Memory B cell (primary cell): ENCODE measurements at regions not wholly inside any gene's neighbourhood (a gene's known extent, or its start where the extent isn't known, plus 50 kb on each side); places are given as distances from the start of the nearest gene placed in this dataset.
"Not testable (repeated sequence)": the region's sequence is repeated elsewhere in the genome, so short reads cannot be mapped to it uniquely, and the experiment has no call there.

Source experiments
- ATAC-seq: fragments of 150-1000 bp; cut with Tn5 transposase; 2 replicates; pipeline ENCODE4 v1.10.0; 2021; ENCODE audit warnings: low read depth, mild to moderate bottlenecking, moderate library complexity
- DNase-seq, 2 donors: peaks; one replicate each; pipeline ENCODE4 v3.0.0; 2022; ENCODE audit warnings: low spot score in 2 of 2
- H3K27ac Mint-ChIP-seq: one replicate; pipeline ENCODE4 v1.8.0; 2022; ENCODE audit warnings: mild to moderate bottlenecking, moderate library complexity, mixed read lengths
- H3K27me3 Mint-ChIP-seq: one replicate; pipeline ENCODE4 v1.8.0; 2022; ENCODE audit warnings: mixed read lengths
- H3K36me3 Mint-ChIP-seq: one replicate; pipeline ENCODE4 v1.8.0; 2022; ENCODE audit warnings: mild to moderate bottlenecking, mixed read lengths
- H3K4me1 Mint-ChIP-seq: one replicate; pipeline ENCODE4 v1.8.0; 2022; ENCODE audit warnings: mixed read lengths
- H3K4me3 Mint-ChIP-seq: one replicate; pipeline ENCODE4 v1.8.0; 2022; ENCODE audit warnings: mild to moderate bottlenecking, moderate library complexity, mixed read lengths
- H3K9me3 Mint-ChIP-seq: one replicate; pipeline ENCODE4 v1.8.0; 2022; ENCODE audit warnings: mixed read lengths

DNA sequence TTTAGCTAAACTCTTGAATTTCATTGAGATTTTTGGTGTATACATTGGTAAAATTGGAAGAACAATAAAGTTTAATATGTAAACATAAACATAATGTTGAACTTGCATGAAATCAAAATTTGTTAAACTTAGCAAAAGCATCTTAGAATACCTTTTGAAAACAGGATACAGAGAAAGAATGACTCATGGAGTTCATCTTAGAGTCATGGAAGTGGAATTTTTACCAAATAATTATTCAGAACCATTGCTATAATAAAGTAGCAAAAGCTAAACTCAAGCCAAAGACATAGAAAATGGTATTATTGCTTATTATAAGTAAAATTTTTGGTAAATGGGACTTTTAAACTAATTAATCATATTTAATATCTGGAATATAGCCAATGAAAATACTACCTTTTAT is 841.6 kb upstream of the SLC39A10 start:
- no peak for ATAC-seq
- no peak for DNase-seq
- H3K36me3 Mint-ChIP-seq, result no peaks in the 10 kb centered on the region
- H3K4me1 Mint-ChIP-seq, result no peaks in the 10 kb centered on the region
- H3K9me3 Mint-ChIP-seq, result no peaks in the 10 kb centered on the region
- H3K27me3 Mint-ChIP-seq, result no peaks in the 10 kb centered on the region
- no peak overlapping the region for H3K27ac Mint-ChIP-seq
- H3K4me3 Mint-ChIP-seq, result no peak overlapping the region

GRCh38 chr2:194802589-194802988 is 854.4 kb upstream of the SLC39A10 start:
- DNase-seq (no peak), ATAC-seq (no peak)
- Mint-ChIP-seq H3K36me3 (no peaks in the 10 kb centered on the region), H3K27me3 (no peaks in the 10 kb centered on the region), H3K27ac (no peak overlapping the region), H3K4me1 (no peaks in the 10 kb centered on the region), H3K9me3 (peaks cover 10% of the 10 kb centered on the region), H3K4me3 (no peak overlapping the region)

- H3K9me3 Mint-ChIP-seq, H3K27ac Mint-ChIP-seq, DNase-seq, H3K4me1 Mint-ChIP-seq, H3K4me3 Mint-ChIP-seq, ATAC-seq, H3K27me3 Mint-ChIP-seq, H3K36me3 Mint-ChIP-seq: not testable (repeated sequence)
Observed at GRCh38 chr2:194787071-194787470, 870.0 kb upstream of the SLC39A10 start.

DNA sequence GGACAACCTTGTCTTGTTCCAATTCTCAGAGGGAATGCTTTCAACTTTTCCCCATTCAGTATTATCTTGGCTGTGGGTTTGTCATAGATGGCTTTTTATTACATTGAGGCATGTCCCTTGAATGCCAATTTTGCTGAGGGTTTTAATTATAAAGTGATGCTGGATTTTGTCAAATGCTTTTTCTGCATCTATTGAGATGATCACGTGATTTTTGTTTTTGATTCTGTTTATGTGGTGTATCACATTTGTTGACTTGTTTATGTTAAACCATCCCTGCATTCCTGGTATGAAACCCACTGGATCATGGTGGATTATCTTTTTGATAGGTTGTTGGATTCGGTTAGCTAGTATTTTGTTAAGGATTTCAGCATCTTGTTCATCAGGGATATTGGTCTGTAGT is 885.6 kb upstream of the SLC39A10 start:
- not testable (repeated sequence) for H3K4me3 Mint-ChIP-seq, H3K36me3 Mint-ChIP-seq, H3K9me3 Mint-ChIP-seq, H3K27me3 Mint-ChIP-seq, H3K4me1 Mint-ChIP-seq, H3K27ac Mint-ChIP-seq, ATAC-seq, DNase-seq

GRCh38 chr2:194769030-194769429 is 888.0 kb upstream of the SLC39A10 start:
- Mint-ChIP-seq H3K4me1 (no peaks in the 10 kb centered on the region), H3K27ac (no peak overlapping the region), H3K27me3 (no peaks in the 10 kb centered on the region), H3K36me3 (no peaks in the 10 kb centered on the region), H3K4me3 (no peak overlapping the region), H3K9me3 (no peaks in the 10 kb centered on the region)
- ATAC-seq, result no peak
- no peak for DNase-seq

DNA sequence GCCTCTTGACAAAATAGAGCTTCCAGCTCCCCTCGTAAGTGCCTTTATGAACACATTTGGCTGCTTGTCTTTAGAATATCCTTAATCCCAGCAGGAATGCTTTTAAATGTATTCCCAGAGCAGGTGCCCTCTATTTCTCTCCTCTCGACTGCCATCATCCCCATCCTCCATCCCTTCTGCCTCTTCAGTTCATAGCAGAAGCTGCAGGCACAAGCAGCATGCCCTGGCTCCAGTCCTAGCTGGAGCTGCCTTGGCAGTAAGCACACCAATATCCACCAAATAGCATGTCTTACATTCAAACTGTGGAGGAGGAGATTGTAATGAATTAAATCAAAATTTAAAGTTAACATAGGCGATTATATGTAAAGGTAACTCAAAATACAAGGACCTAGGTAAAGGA is 891.3 kb upstream of the SLC39A10 start:
- H3K4me3 Mint-ChIP-seq, result no peak overlapping the region
- no peaks in the 10 kb centered on the region for H3K9me3 Mint-ChIP-seq
- H3K27me3 Mint-ChIP-seq, result no peaks in the 10 kb centered on the region
- H3K4me1 Mint-ChIP-seq, result no peaks in the 10 kb centered on the region
- DNase-seq (no peak), ATAC-seq (no peak)
- no peaks in the 10 kb centered on the region for H3K36me3 Mint-ChIP-seq
- H3K27ac Mint-ChIP-seq, result no peak overlapping the region

- H3K9me3 Mint-ChIP-seq, result no peaks in the 10 kb centered on the region
- H3K4me1 Mint-ChIP-seq, result no peaks in the 10 kb centered on the region
- no peak overlapping the region for H3K27ac Mint-ChIP-seq
- H3K36me3 Mint-ChIP-seq, result no peaks in the 10 kb centered on the region
- DNase-seq (no peak), ATAC-seq (no peak)
- H3K4me3 Mint-ChIP-seq, result no peak overlapping the region
- H3K27me3 Mint-ChIP-seq, result no peaks in the 10 kb centered on the region
Observed at GRCh38 chr2:194750926-194751325, 906.1 kb upstream of the SLC39A10 start.

DNA sequence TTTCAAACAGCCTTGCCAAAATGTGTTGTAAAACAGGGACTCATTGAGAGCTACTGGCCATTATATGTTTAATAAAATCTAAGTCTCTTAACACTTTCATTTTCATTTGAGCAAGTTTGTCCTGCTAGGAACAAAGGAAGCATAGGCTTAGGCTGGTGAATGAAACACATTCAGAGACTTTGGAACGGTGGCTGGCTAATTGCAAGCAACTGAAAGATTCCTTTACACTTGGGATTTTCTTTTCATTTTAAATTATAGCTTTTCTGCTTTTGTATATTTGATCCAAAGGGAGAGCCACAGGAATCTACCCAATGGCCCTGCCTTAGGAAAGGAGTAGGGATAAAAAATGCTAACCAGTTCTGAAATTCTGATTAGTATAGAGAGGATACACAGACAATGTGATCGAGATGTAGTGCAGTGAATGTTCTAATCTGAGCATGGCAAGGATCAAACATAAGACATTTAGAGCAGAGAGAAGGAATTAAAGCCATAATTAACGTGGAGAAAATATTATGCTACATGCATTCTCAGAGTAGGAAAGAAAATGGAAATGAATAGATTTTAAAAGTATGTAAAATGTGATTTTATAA is 911.4 kb upstream of the SLC39A10 start:
- DNase-seq (no peak), ATAC-seq (no peak)
- Mint-ChIP-seq H3K27me3 (no peaks in the 10 kb centered on the region), H3K4me1 (peaks cover 2% of the 10 kb centered on the region), H3K36me3 (no peaks in the 10 kb centered on the region), H3K27ac (no peak overlapping the region), H3K4me3 (no peak overlapping the region), H3K9me3 (no peaks in the 10 kb centered on the region)

DNA sequence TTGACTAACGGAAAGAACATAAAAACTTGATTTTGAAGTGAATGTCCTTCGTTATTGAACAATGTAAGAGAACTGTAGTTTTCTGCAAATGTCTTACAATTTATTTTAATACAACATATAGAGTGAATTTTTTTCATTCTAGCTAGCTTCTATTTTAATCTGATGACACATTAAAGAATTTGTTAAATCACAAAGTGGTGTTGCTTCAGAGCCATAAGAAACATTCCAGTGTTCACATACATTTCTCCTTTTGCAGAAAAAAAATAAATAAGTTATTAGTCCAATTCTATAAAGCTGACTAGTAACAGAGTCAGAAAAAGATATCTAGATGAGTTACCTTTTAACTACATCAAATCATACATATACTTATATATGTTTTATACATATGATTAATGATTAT is 914.3 kb upstream of the SLC39A10 start:
- Mint-ChIP-seq H3K9me3 (no peaks in the 10 kb centered on the region), H3K27me3 (no peaks in the 10 kb centered on the region), H3K36me3 (no peaks in the 10 kb centered on the region), H3K4me1 (peaks cover 2% of the 10 kb centered on the region), H3K27ac (no peak overlapping the region), H3K4me3 (no peak overlapping the region)
- no peak for DNase-seq
- ATAC-seq, result no peak

DNA sequence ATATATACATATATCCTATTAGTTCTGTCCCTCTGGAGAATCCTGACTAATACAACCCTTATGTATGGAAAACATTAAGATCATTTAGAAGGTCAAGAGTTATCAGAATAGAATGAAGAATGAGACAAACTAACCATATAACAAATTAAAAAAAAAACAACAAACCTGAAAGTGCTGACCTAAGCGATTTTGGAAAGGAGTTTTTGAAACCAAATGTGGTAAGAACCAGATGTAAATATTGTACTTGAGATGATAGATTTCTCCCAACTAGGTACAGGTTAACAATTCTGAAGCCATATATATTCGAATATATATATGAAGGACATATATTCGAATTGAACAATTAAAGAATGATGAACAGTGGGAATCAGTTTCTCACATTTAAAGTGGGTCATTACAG is 917.8 kb upstream of the SLC39A10 start:
- Mint-ChIP-seq H3K4me3 (no peak overlapping the region), H3K9me3 (peaks cover 4% of the 10 kb centered on the region)

GRCh38 chr2:194735837-194736542 is 921.0 kb upstream of the SLC39A10 start:
- H3K27ac Mint-ChIP-seq, result no peak overlapping the region
- no peak for ATAC-seq
- H3K4me1 Mint-ChIP-seq, result no peaks in the 10 kb centered on the region
- H3K4me3 Mint-ChIP-seq, result no peak overlapping the region
- H3K9me3 Mint-ChIP-seq, result peaks cover 4% of the 10 kb centered on the region
- no peak for DNase-seq
- H3K36me3 Mint-ChIP-seq, result no peaks in the 10 kb centered on the region
- H3K27me3 Mint-ChIP-seq, result peaks cover 2% of the 10 kb centered on the region

More for the DNA sequence above, 917.8 kb upstream of the SLC39A10 start:
- Mint-ChIP-seq H3K36me3 (no peaks in the 10 kb centered on the region), H3K27me3 (peaks cover 2% of the 10 kb centered on the region), H3K4me1 (no peaks in the 10 kb centered on the region), H3K27ac (no peak overlapping the region)
- DNase-seq, result no peak
- no peak for ATAC-seq

- H3K27ac Mint-ChIP-seq, result no peak overlapping the region
- no peaks in the 10 kb centered on the region for H3K36me3 Mint-ChIP-seq
- no peak overlapping the region for H3K4me3 Mint-ChIP-seq
- no peak for DNase-seq
- H3K4me1 Mint-ChIP-seq, result no peaks in the 10 kb centered on the region
- H3K27me3 Mint-ChIP-seq, result peaks cover under 1% of the 10 kb centered on the region
- no peak for ATAC-seq
- peaks cover 2% of the 10 kb centered on the region for H3K9me3 Mint-ChIP-seq
Observed at GRCh38 chr2:194730266-194730665, 926.8 kb upstream of the SLC39A10 start.

DNA sequence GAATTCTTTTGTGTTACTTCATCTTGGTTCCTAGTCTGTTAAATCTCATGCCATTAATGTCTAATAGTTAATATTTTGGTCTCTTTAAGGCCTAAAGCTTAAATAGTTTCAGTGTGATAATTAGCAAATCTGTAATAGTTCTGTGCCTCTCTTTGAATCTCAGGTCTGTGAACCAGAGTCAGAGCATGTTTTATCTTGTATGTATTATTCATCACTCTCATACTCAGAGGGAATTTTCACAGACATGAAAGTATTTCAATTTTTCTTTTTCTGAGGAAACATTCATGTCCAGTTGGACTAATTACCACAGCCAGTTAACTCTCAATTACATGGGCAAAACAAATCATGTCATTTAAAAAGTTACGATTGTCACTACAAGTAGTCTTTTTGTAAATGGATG is 931.9 kb upstream of the SLC39A10 start:
- H3K27me3 Mint-ChIP-seq, result no peaks in the 10 kb centered on the region
- ATAC-seq, result no peak
- no peak overlapping the region for H3K4me3 Mint-ChIP-seq
- DNase-seq, result no peak
- no peak overlapping the region for H3K27ac Mint-ChIP-seq
- no peaks in the 10 kb centered on the region for H3K36me3 Mint-ChIP-seq
- no peaks in the 10 kb centered on the region for H3K9me3 Mint-ChIP-seq
- no peaks in the 10 kb centered on the region for H3K4me1 Mint-ChIP-seq

- H3K27ac Mint-ChIP-seq, result no peak overlapping the region
- no peak for ATAC-seq
Observed at GRCh38 chr2:194723446-194723845, 933.6 kb upstream of the SLC39A10 start.

DNA sequence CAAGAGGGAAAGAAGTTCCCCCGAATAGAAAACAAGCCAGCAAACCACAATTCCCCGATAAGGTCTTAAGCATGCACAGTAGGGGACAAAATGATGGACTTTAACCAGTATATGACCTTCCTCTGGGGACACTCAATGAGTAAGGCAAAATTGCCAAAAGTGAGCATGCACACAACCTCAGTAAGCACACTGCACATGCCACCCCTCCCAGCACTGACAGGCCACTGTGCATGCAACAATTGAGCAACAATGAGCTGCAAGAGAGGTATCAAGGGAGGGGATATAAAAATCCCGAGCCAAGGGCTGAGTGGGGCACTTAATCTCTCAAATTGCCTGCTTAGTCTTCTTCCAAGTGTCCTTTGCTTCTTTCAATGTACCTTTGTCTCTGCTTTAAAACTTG is 935.8 kb upstream of the SLC39A10 start:
- Mint-ChIP-seq H3K27ac (no peak overlapping the region), H3K9me3 (peaks cover 1% of the 10 kb centered on the region), H3K27me3 (no peaks in the 10 kb centered on the region), H3K4me3 (no peak overlapping the region), H3K4me1 (no peaks in the 10 kb centered on the region), H3K36me3 (no peaks in the 10 kb centered on the region)
- DNase-seq, result no peak
- no peak for ATAC-seq

More at GRCh38 chr2:194723446-194723845, 933.6 kb upstream of the SLC39A10 start:
- DNase-seq, result no peak
- peaks cover 1% of the 10 kb centered on the region for H3K9me3 Mint-ChIP-seq
- H3K27me3 Mint-ChIP-seq, result no peaks in the 10 kb centered on the region
- H3K4me1 Mint-ChIP-seq, result no peaks in the 10 kb centered on the region
- H3K4me3 Mint-ChIP-seq, result no peak overlapping the region
- no peaks in the 10 kb centered on the region for H3K36me3 Mint-ChIP-seq
